Upper lobe of right lung (tissue), 1 donor: ENCODE measurements at regions not wholly inside any gene's neighbourhood (a gene's known extent, or its start where the extent isn't known, plus 50 kb on each side); places are given as distances from the start of the nearest gene placed in this dataset.
"Not testable (repeated sequence)": the region's sequence is repeated elsewhere in the genome, so short reads cannot be mapped to it uniquely, and the experiment has no call there.

Experiments
- ATAC-seq: fragments of 200-7000 bp; cut with Tn5 transposase; one replicate; pipeline ENCODE4 v1.9.1; 2020; ENCODE audit warnings: mild to moderate bottlenecking, moderate library complexity
- DNase-seq: peaks from one replicate; pipeline ENCODE4 v3.0.0-alpha.2; 2020
- H3K27ac ChIP-seq: fragments of 200-600 bp; one replicate; pipeline ENCODE4 v1.8.0; 2022
- H3K27me3 ChIP-seq: fragments of 200-600 bp; one replicate; pipeline ENCODE4 v1.8.0; 2022; ENCODE audit warnings: mild to moderate bottlenecking
- H3K36me3 ChIP-seq: fragments of 200-600 bp; one replicate; pipeline ENCODE4 v1.8.0; 2022
- H3K4me1 ChIP-seq: fragments of 200-600 bp; one replicate; pipeline ENCODE4 v1.8.0; 2022
- H3K4me3 ChIP-seq: fragments of 200-600 bp; one replicate; pipeline ENCODE4 v1.8.0; 2022; ENCODE audit warnings: mild to moderate bottlenecking
- H3K9me3 ChIP-seq: fragments of 200-600 bp; one replicate; pipeline ENCODE4 v1.8.0; 2022
- intact Hi-C: fragments of 100-400 bp; cut with DNase I; formaldehyde crosslinking; loops from one replicate; pipeline ENCODE4 v1.11.0; 2022
- TF ChIP-seq, protein P1 (sequence below): fragments of 200-600 bp; IDR thresholded peaks from one replicate; pipeline ENCODE4 v1.8.0; 2022; ENCODE audit warnings: antibody characterized with exemption
- donor health status: DM: no; HTN: yes; CAD: no; lungs with severe emphysema.

DNA sequence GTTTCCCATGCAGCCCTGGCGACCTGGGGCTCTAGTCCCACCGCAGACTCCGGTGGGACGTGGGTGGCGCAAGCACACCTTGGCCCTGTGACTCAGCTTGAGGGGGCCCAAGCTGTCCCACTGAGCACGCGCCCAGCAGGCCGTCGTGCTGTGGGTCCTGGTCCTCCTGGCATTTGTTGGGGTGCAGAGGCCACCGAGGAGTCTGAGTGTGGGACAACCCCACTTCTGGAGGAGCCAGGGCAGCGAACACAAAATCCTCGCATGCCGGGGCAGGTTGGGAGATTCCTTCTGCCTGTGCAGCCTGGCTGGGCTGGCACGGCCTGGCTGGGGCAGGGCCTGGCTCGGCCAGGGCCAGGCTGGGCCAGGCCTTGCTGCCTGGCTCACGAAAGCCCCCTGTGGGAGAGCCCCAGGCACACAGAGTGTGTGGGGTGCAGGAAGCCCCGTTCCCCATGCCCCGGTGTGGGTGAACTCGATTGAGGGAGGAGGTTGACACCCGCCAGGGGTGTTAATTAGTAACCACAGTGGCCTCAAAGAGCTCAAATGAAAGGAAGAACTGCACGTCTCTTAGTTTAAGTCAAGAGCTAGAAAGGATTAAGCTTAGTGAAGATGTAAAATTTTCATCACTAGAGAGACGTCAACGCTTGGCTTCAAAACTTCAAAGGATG, 1808.5 kb upstream of the DEFB115 start:
- DNase-seq (no peak), ATAC-seq (no peak)
- TF ChIP-seq, protein P1, sequence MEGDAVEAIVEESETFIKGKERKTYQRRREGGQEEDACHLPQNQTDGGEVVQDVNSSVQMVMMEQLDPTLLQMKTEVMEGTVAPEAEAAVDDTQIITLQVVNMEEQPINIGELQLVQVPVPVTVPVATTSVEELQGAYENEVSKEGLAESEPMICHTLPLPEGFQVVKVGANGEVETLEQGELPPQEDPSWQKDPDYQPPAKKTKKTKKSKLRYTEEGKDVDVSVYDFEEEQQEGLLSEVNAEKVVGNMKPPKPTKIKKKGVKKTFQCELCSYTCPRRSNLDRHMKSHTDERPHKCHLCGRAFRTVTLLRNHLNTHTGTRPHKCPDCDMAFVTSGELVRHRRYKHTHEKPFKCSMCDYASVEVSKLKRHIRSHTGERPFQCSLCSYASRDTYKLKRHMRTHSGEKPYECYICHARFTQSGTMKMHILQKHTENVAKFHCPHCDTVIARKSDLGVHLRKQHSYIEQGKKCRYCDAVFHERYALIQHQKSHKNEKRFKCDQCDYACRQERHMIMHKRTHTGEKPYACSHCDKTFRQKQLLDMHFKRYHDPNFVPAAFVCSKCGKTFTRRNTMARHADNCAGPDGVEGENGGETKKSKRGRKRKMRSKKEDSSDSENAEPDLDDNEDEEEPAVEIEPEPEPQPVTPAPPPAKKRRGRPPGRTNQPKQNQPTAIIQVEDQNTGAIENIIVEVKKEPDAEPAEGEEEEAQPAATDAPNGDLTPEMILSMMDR, result no peak
- Histone ChIP-seq H3K4me3 (no peak overlapping the region), H3K4me1 (no peaks in the 10 kb centered on the region), H3K27me3 (peaks cover 5% of the 10 kb centered on the region), H3K9me3 (no peaks in the 10 kb centered on the region), H3K27ac (no peak overlapping the region), H3K36me3 (no peaks in the 10 kb centered on the region)
- intact Hi-C loops, result no loop called here

DNA sequence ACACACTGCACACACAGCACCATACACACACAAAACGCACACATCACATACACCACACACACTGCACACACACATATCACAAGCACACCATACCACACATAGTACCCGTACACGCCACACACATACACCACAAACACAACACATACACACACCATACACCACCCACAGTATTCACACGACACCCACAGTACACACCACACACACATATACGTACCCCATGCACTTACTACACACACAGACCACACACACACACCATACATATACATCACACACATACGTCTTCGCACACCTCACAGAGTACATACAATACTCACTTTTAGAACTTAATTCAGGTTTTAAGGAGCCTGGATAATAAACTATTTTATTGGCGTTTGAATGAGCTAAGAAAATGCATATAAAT, 1805.3 kb upstream of the DEFB115 start:
- intact Hi-C loops, result no loop called here
- H3K9me3 ChIP-seq, result no peaks in the 10 kb centered on the region
- TF ChIP-seq, protein P1, result no peak
- H3K27me3 ChIP-seq, result peaks cover 3% of the 10 kb centered on the region
- peak; percentile 48 for ATAC-seq
- H3K36me3 ChIP-seq, result no peaks in the 10 kb centered on the region
- H3K4me3 ChIP-seq, result no peak overlapping the region
- H3K4me1 ChIP-seq, result no peaks in the 10 kb centered on the region
- no peak overlapping the region for H3K27ac ChIP-seq
- DNase-seq, result no peak

DNA sequence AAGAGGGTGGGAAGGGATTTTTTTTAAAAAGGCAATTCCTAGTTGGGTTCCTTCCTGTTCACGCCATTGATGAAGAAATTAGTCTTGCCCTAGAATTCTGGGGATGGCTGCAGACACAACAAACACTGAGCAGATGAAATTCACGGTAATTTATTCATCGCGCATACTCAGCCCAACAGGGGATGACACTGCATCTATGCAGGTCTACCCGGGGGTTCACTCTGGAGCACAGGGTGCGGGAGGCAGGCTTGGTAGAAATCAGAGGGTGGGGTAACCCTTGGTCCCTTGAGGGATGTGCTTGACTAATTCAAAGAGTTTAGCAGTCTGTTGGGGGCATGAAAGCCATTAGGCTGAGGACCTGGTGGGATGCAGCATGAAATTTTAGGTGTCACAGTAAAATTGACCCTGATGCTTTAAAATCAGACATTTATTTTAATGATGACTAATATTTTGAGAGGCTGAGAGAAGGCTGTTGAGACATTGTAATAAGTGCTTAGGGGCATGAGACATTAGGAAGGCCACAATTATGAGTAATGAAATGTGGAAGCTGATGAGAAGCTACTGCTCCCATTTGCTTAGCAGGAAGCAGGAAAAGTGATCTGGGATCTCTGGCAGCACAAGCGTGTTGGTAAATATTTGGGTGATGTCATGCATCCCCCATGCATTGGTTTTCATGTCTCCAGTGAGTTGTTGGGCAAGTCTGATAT, 1800.3 kb upstream of the DEFB115 start:
- H3K4me1 ChIP-seq, H3K36me3 ChIP-seq, DNase-seq, H3K9me3 ChIP-seq, H3K27ac ChIP-seq, intact Hi-C loops, H3K4me3 ChIP-seq, H3K27me3 ChIP-seq: not testable (repeated sequence)
- peak; percentile 50 for ATAC-seq

DNA sequence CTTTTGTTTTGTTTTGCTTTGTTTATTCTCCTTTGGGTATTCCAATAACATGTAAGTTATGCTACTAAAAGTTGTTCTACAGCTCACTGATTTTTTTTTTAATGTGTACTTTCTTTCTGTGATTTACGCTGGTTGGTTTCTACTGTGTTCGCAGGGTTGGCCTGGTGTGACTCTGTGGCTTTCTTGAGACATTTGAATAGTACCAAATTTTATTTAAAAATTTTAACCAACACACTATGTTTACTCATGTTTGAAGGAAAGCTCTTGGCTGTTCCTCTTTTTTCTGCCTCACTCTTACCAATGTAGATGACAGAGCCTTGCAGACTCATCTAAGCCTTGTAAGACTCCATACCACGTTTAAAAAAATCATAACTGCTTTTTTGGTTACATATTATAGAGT, 1784.9 kb upstream of the DEFB115 start:
- H3K4me3 ChIP-seq, result no peak overlapping the region
- no peaks in the 10 kb centered on the region for H3K9me3 ChIP-seq
- no peak overlapping the region for H3K27ac ChIP-seq
- DNase-seq, result no peak
- H3K36me3 ChIP-seq, result no peaks in the 10 kb centered on the region
- ATAC-seq, result no peak
- H3K4me1 ChIP-seq, result no peaks in the 10 kb centered on the region
- intact Hi-C loops, result no loop called here
- H3K27me3 ChIP-seq, result no peaks in the 10 kb centered on the region
- TF ChIP-seq, protein P1, result no peak

DNA sequence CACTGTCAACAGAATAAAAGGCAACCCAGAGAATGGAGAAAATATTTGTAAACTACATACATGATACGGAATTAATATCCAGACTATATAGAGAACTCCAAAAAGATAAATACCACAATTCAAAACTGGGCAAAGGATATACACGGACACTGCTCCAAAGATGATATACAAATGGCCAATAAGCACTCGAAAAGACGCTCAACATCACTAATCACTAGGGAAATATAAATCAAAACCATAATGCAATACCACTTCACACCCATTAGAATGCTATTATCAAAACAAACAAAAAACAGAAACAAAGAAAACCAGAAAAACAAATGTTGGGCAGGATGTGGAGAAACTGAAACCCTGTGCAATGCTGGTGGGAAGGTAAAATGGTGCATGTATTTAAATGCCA, 1764.6 kb upstream of the DEFB115 start:
- H3K27ac ChIP-seq, intact Hi-C loops, H3K4me1 ChIP-seq, ATAC-seq, H3K27me3 ChIP-seq, H3K4me3 ChIP-seq, H3K9me3 ChIP-seq, H3K36me3 ChIP-seq, DNase-seq: not testable (repeated sequence)

DNA sequence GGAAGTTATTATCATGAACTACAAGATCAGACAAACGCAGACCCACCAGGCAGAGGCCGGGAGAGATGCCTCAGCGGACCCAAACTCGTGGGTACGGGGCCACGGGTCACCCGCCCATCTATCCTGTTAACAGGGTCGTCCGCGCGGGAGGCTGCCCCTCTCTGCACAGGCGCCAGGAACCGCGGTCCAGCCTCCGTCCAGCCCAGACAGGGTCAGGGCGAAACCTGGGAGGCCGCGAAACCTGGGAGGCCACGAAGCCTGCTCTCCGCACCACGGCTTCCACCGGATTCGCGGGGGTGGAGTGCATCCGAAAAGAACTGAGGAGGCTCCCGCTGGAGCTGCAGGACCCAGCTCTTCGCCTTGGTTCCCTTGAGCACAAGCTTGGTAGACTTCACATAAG, 1760.7 kb upstream of the DEFB115 start:
- DNase-seq, result peak; percentile 61
- H3K4me3 ChIP-seq, result peak overlapping the region; percentile 19
- H3K27me3 ChIP-seq, ATAC-seq, intact Hi-C loops, H3K9me3 ChIP-seq, H3K36me3 ChIP-seq, H3K27ac ChIP-seq, H3K4me1 ChIP-seq: not testable (repeated sequence)

DNA sequence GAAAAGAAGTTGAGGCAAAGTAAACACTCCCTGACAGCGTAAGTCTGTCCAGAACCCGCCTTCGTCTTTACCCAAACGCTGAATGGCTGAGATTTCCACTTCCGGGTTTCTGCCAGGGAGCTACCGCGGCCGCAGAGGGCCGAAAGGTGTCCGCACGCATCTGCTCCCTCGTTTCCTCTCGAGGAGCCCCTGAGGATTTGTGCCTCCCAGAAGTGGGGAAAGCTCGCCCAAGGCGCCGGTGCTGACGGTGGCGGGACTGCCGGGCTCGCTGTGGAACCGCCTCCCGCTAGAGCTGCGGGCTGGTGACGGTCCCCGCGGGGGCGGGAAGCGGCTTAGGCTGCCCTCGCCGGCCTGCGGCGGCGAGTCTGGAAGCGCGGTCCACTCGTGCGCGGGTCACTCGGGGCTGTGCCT, 1760.2 kb upstream of the DEFB115 start:
- Histone ChIP-seq H3K27ac (no peak overlapping the region), H3K36me3 (no peaks in the 10 kb centered on the region), H3K4me3 (peak overlapping the region; percentile 19), H3K4me1 (no peaks in the 10 kb centered on the region), H3K27me3 (no peaks in the 10 kb centered on the region), H3K9me3 (no peaks in the 10 kb centered on the region)
- intact Hi-C loops, result no loop called here
- ATAC-seq (peak; percentile 53), DNase-seq (peak; percentile 61)
- TF ChIP-seq, protein P1, result no peak

DNA sequence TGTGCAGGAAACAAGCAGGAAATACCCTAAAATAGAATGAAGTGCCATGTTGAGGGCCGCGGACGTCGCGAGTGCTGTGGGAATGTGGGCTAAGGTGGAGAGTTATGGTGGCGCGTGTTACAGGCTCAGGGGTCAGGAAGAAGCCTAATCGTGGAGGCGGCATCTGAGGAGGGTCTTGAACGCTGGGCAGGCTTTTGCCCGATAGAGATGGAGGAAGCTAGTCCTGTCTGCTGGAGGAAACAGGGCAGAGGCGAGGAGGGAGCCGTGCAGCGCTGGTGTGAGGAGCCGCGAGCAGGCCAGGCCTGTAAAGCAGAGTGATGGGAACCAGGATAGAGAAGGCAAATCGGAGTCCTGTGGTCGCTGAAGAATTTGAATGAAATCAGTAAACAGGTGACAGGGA, 1759.8 kb upstream of the DEFB115 start:
- H3K4me3 ChIP-seq, result peak overlapping the region; percentile 19
- H3K9me3 ChIP-seq, intact Hi-C loops, ATAC-seq, H3K36me3 ChIP-seq, H3K27ac ChIP-seq, H3K27me3 ChIP-seq, H3K4me1 ChIP-seq: not testable (repeated sequence)
- DNase-seq, result peak; percentile 72

DNA sequence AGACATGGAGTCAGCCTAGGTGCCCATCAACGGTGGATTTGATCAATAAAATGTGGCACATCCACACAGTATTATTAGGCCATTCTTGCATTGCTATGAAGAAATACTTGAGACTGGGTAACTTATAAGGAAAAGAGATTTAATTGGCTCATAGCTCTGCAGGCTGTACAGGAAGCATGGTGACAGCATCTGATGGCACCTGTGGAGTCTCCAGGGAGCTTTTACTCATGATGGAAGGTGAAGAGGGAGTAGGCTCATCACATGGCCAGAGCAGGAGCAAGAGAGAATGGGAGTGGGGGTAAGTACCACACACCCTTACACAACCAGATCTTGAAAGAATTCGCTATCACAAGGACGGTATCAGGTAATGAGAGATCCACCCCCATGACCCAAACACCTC, 1756.7 kb upstream of the DEFB115 start:
- intact Hi-C loops, H3K4me3 ChIP-seq, H3K27me3 ChIP-seq, H3K36me3 ChIP-seq, DNase-seq, H3K9me3 ChIP-seq, H3K27ac ChIP-seq, H3K4me1 ChIP-seq, ATAC-seq: not testable (repeated sequence)

DNA sequence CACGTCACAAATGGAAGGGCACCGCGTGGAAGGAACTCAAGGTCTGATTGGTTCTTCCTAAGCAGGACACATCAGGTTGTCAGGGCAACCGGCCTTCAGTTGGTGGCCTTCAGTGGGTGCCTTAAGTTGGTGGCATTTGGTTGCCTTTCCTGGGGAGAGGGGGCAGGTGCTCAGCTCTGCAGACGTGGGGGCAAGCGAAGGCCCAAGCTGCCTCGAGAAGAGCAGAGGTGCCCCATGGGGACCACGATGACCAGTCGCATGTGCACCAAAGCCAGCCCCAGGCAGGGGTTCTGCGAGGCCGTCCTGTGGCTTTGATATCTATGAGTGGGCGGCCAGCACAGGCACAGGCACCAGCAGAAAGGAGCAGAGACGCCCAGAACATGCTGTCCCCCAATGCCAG, 1742.8 kb upstream of the DEFB115 start:
- H3K4me3 ChIP-seq, H3K27me3 ChIP-seq, H3K36me3 ChIP-seq, H3K27ac ChIP-seq, H3K9me3 ChIP-seq, ATAC-seq, intact Hi-C loops, H3K4me1 ChIP-seq: not testable (repeated sequence)
- peak; percentile 65 for DNase-seq
